GM19351 (cell line): ENCODE measurements at regions not wholly inside any gene's neighbourhood (a gene's known extent, or its start where the extent isn't known, plus 50 kb on each side); places are given as distances from the start of the nearest gene placed in this dataset.

Experiments used
- ATAC-seq: cut with Tn5 transposase; IDR thresholded peaks from one replicate; pipeline ENCODE4 v1.9.1; 2021; ENCODE audit warnings: mild to moderate bottlenecking, moderate library complexity; ENCODE audit not compliant: unreplicated experiment

- no peak for ATAC-seq
Measured at GRCh38 chr10:29063806-29064644, 224.8 kb upstream of the LYZL1 start.

DNA sequence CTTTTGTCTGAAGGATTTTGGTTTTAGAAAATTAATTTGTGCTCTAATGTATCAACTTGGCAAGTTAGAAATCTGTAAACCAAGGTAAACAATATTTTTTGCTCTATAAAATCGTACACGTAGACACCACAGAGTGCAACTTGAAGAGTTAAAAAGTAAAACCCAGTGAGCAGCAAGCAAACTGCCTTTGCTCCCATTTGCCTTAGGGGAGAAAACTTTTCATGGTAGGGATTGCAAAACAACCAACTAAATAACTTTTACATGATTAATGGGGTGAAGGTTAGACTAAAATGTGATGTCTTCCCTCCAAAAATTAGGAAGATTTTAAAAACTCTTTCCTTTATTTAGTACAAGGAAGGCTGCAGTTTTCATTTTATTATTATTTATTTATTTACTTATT lies 224.2 kb upstream of the LYZL1 start:
- no peak for ATAC-seq

DNA sequence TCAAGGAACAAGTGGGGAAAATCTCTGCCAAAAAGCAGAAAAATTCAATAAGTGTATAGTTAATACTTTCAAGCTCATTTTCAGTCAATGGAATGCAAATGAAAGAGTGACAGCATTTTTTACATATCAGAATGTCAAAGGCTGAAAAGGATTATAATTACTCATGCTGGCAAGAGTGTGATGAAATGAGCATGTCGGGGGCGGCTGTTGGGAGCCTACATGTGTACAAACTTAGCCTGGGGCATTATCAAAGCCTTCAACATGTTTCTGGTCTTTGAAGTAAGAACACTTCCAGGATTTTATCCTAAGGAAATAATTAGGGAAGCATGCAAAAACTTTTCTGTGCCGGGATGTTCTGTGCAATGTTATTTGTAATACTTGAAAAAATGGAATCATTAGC lies 221.7 kb upstream of the LYZL1 start:
- no peak for ATAC-seq

DNA sequence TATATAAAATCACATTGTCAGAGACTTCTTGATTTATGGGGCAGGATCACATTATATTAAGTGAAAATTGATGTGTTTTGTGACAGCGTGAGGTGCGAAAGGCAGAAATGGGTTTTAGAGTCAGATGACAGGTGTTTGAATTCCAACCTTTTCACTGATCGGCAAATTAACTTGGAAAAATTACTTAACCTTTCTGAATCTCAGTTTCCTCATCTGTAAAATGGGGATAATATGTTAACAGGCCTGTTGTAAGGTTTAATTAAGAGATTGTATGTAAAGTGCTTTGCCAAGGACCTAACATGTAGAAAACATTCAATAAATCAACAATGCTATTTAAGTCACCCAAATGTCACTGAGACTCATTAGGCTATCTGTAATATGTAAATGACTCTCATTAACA lies 221.2 kb upstream of the LYZL1 start:
- ATAC-seq, result no peak

- ATAC-seq, result no peak
Measured at GRCh38 chr10:29068302-29068701, 220.6 kb upstream of the LYZL1 start.

DNA sequence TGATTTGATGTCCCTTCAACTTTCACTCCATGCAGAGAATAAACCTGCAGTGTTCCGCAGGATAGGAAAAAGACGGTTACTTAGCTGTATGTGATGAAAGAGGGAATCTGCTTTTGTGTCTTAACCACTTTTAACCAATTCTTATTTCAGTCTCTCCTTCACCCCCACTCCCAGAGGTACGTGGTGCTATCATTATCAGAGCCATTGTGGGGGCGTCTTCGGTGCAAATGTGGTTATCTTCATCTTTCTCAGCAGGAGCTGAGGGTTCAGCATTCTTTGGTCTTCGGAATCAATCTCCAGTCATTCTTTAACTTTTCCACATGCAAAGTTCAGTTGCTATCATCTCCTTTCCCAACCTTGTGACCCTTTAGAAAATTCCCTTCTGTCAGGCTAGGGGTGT lies 219.9 kb upstream of the LYZL1 start:
- ATAC-seq, result no peak

DNA sequence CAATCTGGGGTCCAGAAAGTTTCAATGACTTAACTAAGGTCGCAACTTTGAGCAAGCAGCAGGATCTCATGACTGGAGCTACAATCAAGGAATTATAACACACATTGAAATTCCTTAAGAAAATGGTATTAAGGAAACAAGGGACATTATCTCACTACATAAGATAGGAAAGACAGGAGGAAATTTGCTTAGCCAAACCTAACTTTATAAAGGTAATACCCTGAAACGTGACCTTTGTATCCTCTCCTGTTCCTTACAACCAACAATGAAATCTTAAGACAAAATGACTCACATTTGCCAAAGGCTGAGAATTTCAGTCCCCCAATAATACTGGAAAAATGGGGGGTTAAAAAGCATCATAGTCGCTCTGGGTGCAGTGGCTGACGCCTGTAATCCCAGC lies 218.9 kb upstream of the LYZL1 start:
- ATAC-seq, result no peak

DNA sequence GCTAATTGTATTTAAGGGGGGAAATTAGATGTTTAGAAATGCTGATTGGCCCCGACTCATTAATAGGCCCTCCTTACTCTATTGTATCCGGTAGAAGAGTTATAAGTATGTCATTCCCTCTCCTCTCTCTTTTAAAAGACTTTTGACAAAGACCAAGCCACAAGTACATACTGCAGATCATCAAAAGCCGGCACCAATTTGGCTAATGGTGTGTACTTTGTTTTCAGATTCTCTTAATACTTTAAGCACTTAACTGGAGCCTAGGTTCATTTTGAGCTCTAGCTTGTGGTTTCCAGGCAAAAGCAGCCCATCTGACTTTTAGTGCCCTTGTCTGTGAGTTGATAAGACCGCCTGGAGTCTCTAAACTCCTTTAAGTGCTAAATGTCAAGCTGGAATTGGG lies 210.0 kb upstream of the LYZL1 start:
- ATAC-seq, result no peak

GRCh38 chr10:29081231-29081630 lies 207.6 kb upstream of the LYZL1 start:
- no peak for ATAC-seq

DNA sequence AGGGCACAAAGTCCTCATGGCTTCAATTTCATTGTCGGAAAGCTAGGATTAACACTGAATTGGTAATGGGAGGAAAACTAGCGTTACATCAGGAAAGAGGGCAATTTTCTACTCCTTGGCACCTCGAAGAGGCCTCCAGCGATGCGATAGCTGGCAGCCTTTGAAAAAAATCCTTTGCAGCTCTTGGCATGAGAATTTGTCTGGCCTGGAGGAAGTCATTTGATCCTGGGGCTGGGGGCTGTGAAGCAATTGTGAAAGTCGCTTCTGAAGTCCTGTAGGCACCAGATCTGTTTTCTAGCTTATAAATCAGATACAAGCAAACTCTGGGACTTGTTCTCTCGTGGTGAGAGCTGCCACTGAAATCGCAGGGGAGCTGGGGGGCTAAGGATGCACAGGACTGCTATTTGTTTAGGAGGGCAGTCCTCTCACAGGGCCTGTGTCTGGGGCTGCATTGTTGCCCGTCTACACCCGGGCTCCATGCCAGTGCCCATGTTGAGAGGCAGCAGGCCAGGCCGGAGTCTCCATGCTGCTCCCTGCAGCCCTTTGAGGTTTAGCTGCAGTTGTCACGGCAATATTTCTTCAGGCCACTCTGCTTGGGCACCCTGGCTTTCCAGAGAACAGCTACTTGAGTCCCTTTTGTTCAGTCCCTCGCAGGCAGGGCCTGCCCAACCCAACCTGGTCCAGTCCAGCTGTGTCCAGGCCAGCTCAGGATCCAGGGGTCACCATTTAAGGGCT lies 206.8 kb upstream of the LYZL1 start:
- ATAC-seq, result no peak

DNA sequence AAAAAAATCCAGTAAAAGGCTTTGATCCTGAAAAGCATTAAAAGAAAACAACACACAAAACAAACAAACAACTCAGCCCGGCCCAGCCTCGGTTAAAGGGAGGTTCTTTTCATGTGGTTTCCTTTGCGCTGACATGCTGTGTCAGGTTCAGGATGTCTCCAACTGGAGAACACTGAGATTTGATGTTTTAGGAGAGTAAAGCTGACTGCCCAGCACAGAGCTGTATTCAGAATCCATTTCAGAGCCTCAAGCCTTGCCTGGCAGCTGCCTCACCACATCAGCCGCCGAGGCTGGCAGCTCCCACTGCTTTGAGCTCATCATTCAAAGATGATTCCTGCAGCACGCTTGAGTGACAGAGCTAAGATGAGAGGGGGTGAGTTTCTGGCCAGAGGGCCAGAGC lies 205.8 kb upstream of the LYZL1 start:
- no peak for ATAC-seq

DNA sequence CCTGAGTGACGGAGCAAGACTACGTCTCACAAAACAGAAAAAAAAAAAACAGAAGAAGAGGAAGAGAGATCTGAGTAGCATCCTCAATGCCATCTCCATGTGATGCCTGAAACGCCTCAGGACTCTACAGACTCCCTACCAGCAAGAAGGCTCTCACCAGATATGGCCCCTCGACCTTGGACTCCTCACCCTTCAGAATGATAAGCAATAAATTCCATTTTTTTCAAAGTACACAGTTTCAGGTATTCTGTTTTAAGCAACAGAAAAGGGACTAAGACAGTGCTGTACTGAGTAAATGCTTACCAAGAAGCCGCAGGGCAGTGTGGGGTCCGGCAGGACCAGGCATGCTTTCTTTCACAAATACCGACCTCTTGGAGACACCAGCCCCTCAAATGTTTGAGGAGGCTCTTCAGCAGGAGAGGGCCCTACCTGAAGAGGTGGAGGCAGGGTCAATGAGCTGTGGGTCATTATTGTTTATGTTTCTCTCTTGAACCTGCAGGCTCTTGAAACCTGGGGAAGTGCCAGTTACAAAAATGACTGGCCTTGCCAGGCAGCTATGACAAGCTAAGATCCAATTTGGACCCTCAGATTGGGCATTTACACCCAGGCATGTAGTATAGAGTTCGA lies 204.1 kb upstream of the LYZL1 start:
- no peak for ATAC-seq

DNA sequence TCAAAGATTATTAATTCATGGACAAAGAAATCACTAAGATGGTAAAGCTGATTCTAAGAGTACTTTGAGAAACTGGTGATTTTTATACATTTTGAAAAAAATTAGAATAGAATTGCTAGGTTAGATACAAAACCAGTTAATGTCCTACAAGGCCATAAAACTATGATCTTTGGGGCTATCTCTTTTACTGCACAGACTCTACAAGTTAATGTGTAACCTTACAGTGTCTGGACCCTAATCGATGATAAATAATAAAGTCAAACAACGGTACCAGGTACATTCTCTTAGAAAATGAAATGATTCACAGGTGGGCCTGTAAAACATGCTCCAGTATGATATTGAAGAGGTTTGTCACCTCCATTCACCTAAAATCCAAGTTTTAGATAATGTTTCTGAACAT lies 199.8 kb upstream of the LYZL1 start:
- ATAC-seq, result no peak

DNA sequence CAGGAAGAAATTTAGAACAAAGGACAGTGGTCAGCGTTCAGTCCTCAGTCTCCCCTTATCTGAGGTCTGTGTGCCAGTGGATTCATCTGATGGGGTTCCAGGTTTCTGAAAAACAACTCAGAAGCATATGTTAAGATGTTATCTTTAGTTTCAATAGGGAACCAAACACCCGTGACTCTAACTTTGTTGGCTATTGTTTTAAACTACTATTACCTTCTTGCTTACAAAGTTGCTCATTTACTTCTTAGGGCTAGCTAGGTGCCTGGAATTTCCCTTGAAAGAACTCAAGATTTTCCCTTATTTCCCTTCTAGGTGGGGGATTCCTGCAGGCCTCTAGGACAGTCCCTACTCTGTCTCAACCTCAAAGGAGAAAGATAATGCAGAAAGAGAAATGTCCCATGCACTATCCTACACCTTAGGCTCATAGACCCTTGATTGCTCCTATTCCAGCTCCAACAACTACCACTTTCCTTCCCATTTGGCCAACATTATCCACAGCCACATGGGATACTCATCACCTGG lies 192.5 kb upstream of the LYZL1 start:
- no peak for ATAC-seq

DNA sequence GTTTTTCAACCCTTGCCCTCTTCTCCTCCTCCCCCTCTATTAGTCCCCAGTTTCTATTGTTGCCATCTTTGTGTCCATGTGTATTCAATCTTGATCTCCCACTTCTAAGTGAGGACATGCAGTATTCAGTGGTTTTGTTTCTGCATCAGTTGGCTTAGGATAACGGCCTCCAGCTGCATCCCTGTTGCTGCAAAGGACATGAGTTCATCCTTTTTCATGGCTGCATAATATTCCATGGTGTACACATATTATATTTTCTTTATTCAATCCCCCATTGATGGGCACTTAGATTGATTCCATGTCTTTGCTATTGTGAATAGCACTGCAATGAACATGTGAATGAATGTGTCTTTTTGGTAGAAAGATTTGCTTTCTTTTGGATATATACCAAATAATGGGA lies 190.4 kb upstream of the LYZL1 start:
- ATAC-seq, result no peak

DNA sequence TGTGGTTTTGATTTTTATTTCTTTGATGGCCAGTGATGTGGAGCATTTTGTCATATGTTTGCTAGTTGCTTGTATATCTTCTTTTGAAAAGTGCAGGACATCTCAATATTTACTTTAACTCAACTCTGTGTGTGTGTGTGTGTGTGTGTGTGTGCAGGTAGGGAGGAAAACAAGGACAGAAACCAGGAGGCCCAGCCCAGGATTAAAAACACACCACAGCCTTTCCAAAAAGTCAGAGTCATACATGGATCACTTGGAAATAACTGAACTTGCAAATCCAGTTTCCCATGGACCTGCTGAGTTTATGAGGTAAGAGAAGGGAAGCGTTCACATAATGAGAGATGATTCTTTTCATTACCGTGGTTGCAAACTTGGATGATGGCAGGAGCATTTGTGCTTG lies 189.9 kb upstream of the LYZL1 start:
- ATAC-seq, result no peak

DNA sequence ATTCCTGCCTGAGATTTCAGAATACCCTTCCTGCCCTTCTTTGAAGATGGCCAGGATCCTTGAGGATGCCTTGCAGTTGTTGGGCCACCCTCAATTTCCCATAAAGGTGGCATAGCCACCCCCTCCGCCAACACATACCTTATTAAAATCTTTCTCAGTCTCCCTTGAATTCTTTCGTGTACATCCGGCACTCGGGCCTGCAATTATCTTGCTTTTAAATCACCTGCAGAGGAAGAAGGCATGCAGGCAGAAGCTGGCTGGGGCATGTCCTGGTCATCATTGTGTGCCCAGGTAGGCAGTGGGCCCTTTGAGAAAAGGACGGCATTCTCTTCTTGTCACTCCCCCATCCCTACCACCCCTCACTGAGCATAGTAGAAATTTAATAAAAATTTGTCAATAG lies 189.5 kb upstream of the LYZL1 start:
- ATAC-seq, result no peak

GRCh38 chr10:29100505-29100904 lies 188.4 kb upstream of the LYZL1 start:
- no peak for ATAC-seq

- no peak for ATAC-seq
Measured at GRCh38 chr10:29102233-29102632, 186.6 kb upstream of the LYZL1 start.

DNA sequence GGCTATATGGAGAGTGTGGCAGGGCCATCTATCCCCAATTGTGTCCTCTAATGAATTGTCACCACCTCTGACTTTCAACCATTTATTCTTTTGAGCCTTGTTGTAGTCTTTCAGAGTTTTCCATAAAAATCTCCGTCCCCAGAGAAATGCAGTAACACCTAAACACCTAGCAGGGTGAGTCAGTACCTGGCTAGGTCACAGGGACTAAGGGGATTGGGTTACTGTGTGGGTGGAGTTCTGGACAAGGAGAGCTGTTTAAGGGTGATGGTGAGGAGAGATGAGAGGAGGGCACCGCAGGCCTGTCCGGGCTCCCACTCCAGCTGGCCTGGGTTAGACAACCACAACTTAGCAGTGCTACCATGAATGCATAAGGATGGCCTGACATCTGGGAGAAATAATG lies 186.2 kb upstream of the LYZL1 start:
- no peak for ATAC-seq

DNA sequence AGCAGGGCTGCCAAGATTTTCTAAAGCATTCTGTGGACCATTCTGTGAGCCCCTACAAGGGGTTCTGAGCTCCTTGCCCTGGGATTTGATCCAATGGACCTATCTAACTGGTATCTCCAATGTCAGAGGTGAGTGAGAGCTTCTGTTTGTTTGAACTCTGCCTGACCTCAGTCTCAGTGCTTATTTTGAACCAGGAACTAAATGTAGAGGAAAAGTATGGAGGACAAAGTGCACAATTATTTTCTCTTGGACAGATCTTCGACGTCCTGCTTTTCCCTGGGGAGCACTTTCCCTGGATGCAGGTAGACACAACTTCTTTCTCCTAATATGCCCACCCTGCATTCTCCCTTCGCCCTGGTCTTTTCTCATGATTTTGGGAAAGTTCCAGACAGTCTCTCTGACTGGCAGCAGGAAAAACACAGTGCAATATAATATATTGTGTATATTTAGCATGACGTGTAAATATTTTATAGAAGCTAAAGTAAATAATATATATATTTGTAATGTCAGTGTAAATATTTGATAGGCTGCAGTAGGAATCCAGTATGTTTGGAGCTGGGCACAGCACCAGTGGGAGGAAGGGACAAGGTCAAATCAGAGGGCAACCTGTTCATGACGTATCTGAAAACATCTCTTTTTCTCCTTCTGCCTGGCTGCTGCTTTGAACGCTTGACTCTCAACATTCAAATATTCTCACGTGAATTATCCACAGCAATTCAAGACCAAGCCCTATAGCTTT lies 184.0 kb upstream of the LYZL1 start:
- no peak for ATAC-seq
